MM.1S (cell line): ENCODE measurements at regions not wholly inside any gene's neighbourhood (a gene's known extent, or its start where the extent isn't known, plus 50 kb on each side); places are given as distances from the start of the nearest gene placed in this dataset.

Experiments
- EZH2 ChIP-seq: fragments of 300-600 bp; sonication (generic); optimal IDR thresholded peaks from 2 replicates; pipeline ENCODE3; 2017; ENCODE audit warnings: low read depth, mild to moderate bottlenecking, antibody characterized with exemption, low read length, mixed read lengths
- EZH2phosphoT487 ChIP-seq: fragments of 300-600 bp; sonication (generic); IDR thresholded peaks from 2 replicates; pipeline ENCODE4 v1.6.1; 2018; ENCODE audit warnings: antibody characterized with exemption, low read length
- TF ChIP-seq, protein P1 (sequence below): fragments of 300-600 bp; sonication (generic); IDR thresholded peaks from 2 replicates; pipeline ENCODE4 v1.5.1; 2016; ENCODE audit warnings: antibody characterized with exemption, low read length, mixed read lengths

DNA sequence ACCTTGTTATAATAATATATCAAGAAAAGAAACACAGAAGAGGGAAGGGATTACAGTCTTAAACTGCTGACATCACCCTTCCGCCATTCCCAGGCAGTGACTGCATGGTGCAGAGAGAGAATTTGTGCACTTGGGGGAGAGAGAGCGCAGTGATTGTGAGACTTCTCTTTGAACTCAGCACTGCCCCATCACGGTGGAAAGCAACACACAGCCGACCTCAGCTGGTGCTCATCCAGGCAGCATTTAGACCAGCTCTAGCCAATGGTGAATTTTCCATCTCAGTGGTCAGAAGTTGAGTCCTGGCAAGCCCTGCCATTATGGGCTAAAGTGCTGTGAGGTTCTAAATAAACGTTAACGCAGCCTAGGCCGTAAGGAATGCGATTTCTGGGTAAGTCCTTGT, 1681.5 kb downstream of the EFNB2 start:
- TF ChIP-seq, protein P1, sequence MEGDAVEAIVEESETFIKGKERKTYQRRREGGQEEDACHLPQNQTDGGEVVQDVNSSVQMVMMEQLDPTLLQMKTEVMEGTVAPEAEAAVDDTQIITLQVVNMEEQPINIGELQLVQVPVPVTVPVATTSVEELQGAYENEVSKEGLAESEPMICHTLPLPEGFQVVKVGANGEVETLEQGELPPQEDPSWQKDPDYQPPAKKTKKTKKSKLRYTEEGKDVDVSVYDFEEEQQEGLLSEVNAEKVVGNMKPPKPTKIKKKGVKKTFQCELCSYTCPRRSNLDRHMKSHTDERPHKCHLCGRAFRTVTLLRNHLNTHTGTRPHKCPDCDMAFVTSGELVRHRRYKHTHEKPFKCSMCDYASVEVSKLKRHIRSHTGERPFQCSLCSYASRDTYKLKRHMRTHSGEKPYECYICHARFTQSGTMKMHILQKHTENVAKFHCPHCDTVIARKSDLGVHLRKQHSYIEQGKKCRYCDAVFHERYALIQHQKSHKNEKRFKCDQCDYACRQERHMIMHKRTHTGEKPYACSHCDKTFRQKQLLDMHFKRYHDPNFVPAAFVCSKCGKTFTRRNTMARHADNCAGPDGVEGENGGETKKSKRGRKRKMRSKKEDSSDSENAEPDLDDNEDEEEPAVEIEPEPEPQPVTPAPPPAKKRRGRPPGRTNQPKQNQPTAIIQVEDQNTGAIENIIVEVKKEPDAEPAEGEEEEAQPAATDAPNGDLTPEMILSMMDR = no peak
- TF ChIP-seq EZH2 (no peak), EZH2phosphoT487 (no peak)
